Breast epithelium (tissue), 4 donors: ENCODE measurements at regions not wholly inside any gene's neighbourhood (a gene's known extent, or its start where the extent isn't known, plus 50 kb on each side); places are given as distances from the start of the nearest gene placed in this dataset.

Experiments used
- DNase-seq, 2 donors: peaks; one replicate each; pipeline ENCODE4 v3.0.0-alpha.2; 2019; ENCODE audit warnings: low spot score in 2 of 2
- H3K27ac ChIP-seq, 2 donors: fragments of 200-600 bp; sonication (generic) in 1 of 2; one replicate each; pipeline ENCODE4 v1.5.1; 2016 to 2019; ENCODE audit warnings: mild to moderate bottlenecking in 1 of 2
- H3K27me3 ChIP-seq, 2 donors: fragments of 200-600 bp; sonication (generic) in 1 of 2; one replicate each; pipeline versions ENCODE4 v1.5.1 to v1.6.0; 2017 to 2019; ENCODE audit warnings: control low read depth in 1 of 2, mild to moderate bottlenecking in 1 of 2
- H3K36me3 ChIP-seq: fragments of 200-600 bp; one replicate; pipeline ENCODE4 v1.5.1; 2019
- H3K4me1 ChIP-seq, 2 donors: fragments of 200-600 bp; sonication (generic); one replicate each; pipeline ENCODE4 v1.5.1; 2016 to 2019; ENCODE audit warnings: control low read depth in 1 of 2
- H3K4me3 ChIP-seq, 3 donors: fragments of 200-600 bp; sonication (generic); 1 replicate in 2 of 3; 2 replicates in 1 of 3; pipeline ENCODE4 v1.5.1; 2016 to 2019; ENCODE audit warnings: mild to moderate bottlenecking in 3 of 3, moderate library complexity in 2 of 3
- H3K9me3 ChIP-seq, 2 donors: fragments of 200-600 bp; sonication (generic) in 1 of 2; one replicate each; pipeline ENCODE4 v1.5.1; 2016 to 2019; ENCODE audit warnings: control low read depth in 1 of 2
- CTCF ChIP-seq, 3 donors: fragments of 450-650 bp; IDR thresholded peaks; one replicate each; pipeline ENCODE4 v1.5.1; 2016 to 2017; ENCODE audit warnings: antibody characterized with exemption in 3 of 3, mild to moderate bottlenecking in 3 of 3, moderate library complexity in 3 of 3
- POLR2A ChIP-seq: fragments of 450-650 bp; IDR thresholded peaks from one replicate; pipeline ENCODE4 v1.6.1; 2016; ENCODE audit warnings: antibody characterized with exemption, mild to moderate bottlenecking, moderate library complexity
- POLR2AphosphoS5 ChIP-seq, 3 donors: sonication (generic); formaldehyde crosslinking; IDR thresholded peaks; one replicate each; pipeline ENCODE4 v1.6.1; 2017; ENCODE audit warnings: antibody characterized with exemption in 3 of 3
- intact Hi-C: fragments of 100-400 bp; cut with DNase I; formaldehyde crosslinking; loops from one replicate; pipeline ENCODE4 v1.15.1; 2023; ENCODE audit warnings: low total_unique reads

- Histone ChIP-seq H3K9me3 (no peaks in the 10 kb centered on the region), H3K4me3 (no peak overlapping the region), H3K27ac (no peak overlapping the region), H3K27me3 (no peaks in the 10 kb centered on the region), H3K36me3 (no peaks in the 10 kb centered on the region), H3K4me1 (no peaks in the 10 kb centered on the region)
- no peak for DNase-seq
- intact Hi-C loops, result no loop called here
- TF ChIP-seq POLR2AphosphoS5 (IDR thresholded peaks at IDR 0.05) (no peak), CTCF (IDR thresholded peaks at IDR 0.05) (no peak), POLR2A (no peak)
These were observed 344.7 kb upstream of the SYT4 start for GRCh38 chr18:43622024-43622423.

GRCh38 chr18:43625582-43625981 is 348.3 kb upstream of the SYT4 start:
- H3K9me3 ChIP-seq, result no peaks in the 10 kb centered on the region
- no peaks in the 10 kb centered on the region for H3K27me3 ChIP-seq
- no peaks in the 10 kb centered on the region for H3K36me3 ChIP-seq
- H3K4me1 ChIP-seq, result no peaks in the 10 kb centered on the region
- no peak overlapping the region for H3K27ac ChIP-seq
- intact Hi-C loops, result no loop called here
- H3K4me3 ChIP-seq, result no peak overlapping the region
- DNase-seq, result no peak
- TF ChIP-seq POLR2AphosphoS5 (IDR thresholded peaks at IDR 0.05) (no peak), CTCF (IDR thresholded peaks at IDR 0.05) (no peak), POLR2A (no peak)

GRCh38 chr18:43627848-43628530 is 350.7 kb upstream of the SYT4 start:
- Histone ChIP-seq H3K9me3 (no peaks in the 10 kb centered on the region), H3K27me3 (no peaks in the 10 kb centered on the region), H3K4me1 (no peaks in the 10 kb centered on the region), H3K27ac (no peak overlapping the region), H3K36me3 (no peaks in the 10 kb centered on the region), H3K4me3 (no peak overlapping the region)
- TF ChIP-seq POLR2AphosphoS5 (IDR thresholded peaks at IDR 0.05) (no peak), CTCF (IDR thresholded peaks at IDR 0.05) (no peak), POLR2A (no peak)
- no peak for DNase-seq
- intact Hi-C loops, result no loop called here

- no peaks in the 10 kb centered on the region for H3K36me3 ChIP-seq
- no peak overlapping the region for H3K4me3 ChIP-seq
- H3K9me3 ChIP-seq, result no peaks in the 10 kb centered on the region
- no peaks in the 10 kb centered on the region for H3K27me3 ChIP-seq
- H3K4me1 ChIP-seq, result no peaks in the 10 kb centered on the region
- no peak for DNase-seq
- intact Hi-C loops, result no loop called here
- TF ChIP-seq POLR2AphosphoS5 (IDR thresholded peaks at IDR 0.05), result no peak
- no peak for TF ChIP-seq CTCF (IDR thresholded peaks at IDR 0.05)
- TF ChIP-seq POLR2A, result no peak
- no peak overlapping the region for H3K27ac ChIP-seq
These were observed 357.7 kb upstream of the SYT4 start for GRCh38 chr18:43634994-43635393.

GRCh38 chr18:43635397-43635796 is 358.1 kb upstream of the SYT4 start:
- no peaks in the 10 kb centered on the region for H3K9me3 ChIP-seq
- H3K27me3 ChIP-seq, result no peaks in the 10 kb centered on the region
- no peak overlapping the region for H3K27ac ChIP-seq
- H3K4me1 ChIP-seq, result no peaks in the 10 kb centered on the region
- DNase-seq, result no peak
- TF ChIP-seq POLR2AphosphoS5 (IDR thresholded peaks at IDR 0.05), result no peak
- TF ChIP-seq POLR2A, result no peak
- no peak for TF ChIP-seq CTCF (IDR thresholded peaks at IDR 0.05)
- H3K4me3 ChIP-seq, result no peak overlapping the region
- intact Hi-C loops, result no loop called here
- no peaks in the 10 kb centered on the region for H3K36me3 ChIP-seq
